Inferior parietal cortex (tissue), 1 donor: ENCODE measurements at regions not wholly inside any gene's neighbourhood (a gene's known extent, or its start where the extent isn't known, plus 50 kb on each side); places are given as distances from the start of the nearest gene placed in this dataset.
"Not testable (repeated sequence)": the region's sequence is repeated elsewhere in the genome, so short reads cannot be mapped to it uniquely, and the experiment has no call there.

Experiments used
- DNase-seq: peaks from one replicate; pipeline ENCODE4 v3.0.0-alpha.2; 2016; ENCODE audit errors: extremely low spot score

GRCh38 chrY:7878719-7879118 lies 967.2 kb upstream of the AMELY start:
- DNase-seq = no peak

- no peak for DNase-seq
Observed at GRCh38 chrY:7877458-7877857, 965.9 kb upstream of the AMELY start.

- DNase-seq = peak; percentile 25
Observed at GRCh38 chrY:7874080-7874479, 962.5 kb upstream of the AMELY start.

GRCh38 chrY:7871304-7871932 lies 959.9 kb upstream of the AMELY start:
- DNase-seq = no peak

- DNase-seq = no peak
Observed at GRCh38 chrY:7866976-7867375, 955.4 kb upstream of the AMELY start.

GRCh38 chrY:7860781-7861614 lies 949.4 kb upstream of the AMELY start:
- no peak for DNase-seq

GRCh38 chrY:7850191-7850590 lies 938.6 kb upstream of the AMELY start:
- no peak for DNase-seq

- no peak for DNase-seq
Observed at GRCh38 chrY:7845776-7846175, 934.2 kb upstream of the AMELY start.

GRCh38 chrY:7837046-7837445 lies 925.5 kb upstream of the AMELY start:
- no peak for DNase-seq

GRCh38 chrY:7836366-7836765 lies 924.8 kb upstream of the AMELY start:
- no peak for DNase-seq

GRCh38 chrY:7835416-7835815 lies 923.9 kb upstream of the AMELY start:
- DNase-seq = no peak

- no peak for DNase-seq
Observed at GRCh38 chrY:7834284-7834683, 922.7 kb upstream of the AMELY start.

- DNase-seq = not testable (repeated sequence)
Observed at GRCh38 chrY:7830881-7831280, 919.3 kb upstream of the AMELY start.

- DNase-seq = no peak
Observed at GRCh38 chrY:7826533-7826932, 915.0 kb upstream of the AMELY start.

GRCh38 chrY:7825874-7826273 lies 914.3 kb upstream of the AMELY start:
- no peak for DNase-seq

- DNase-seq = no peak
Observed at GRCh38 chrY:7821295-7822035, 909.9 kb upstream of the AMELY start.

- no peak for DNase-seq
Observed at GRCh38 chrY:7818924-7819323, 907.4 kb upstream of the AMELY start.

- DNase-seq = no peak
Observed at GRCh38 chrY:7816567-7816966, 905.0 kb upstream of the AMELY start.

- DNase-seq = no peak
Observed at GRCh38 chrY:7815921-7816320, 904.4 kb upstream of the AMELY start.

- DNase-seq = no peak
Observed at GRCh38 chrY:7815285-7815684, 903.7 kb upstream of the AMELY start.

GRCh38 chrY:7814361-7814760 lies 902.8 kb upstream of the AMELY start:
- no peak for DNase-seq

GRCh38 chrY:7810359-7810758 lies 898.8 kb upstream of the AMELY start:
- no peak for DNase-seq

- DNase-seq = no peak
Observed at GRCh38 chrY:7807516-7807870, 895.9 kb upstream of the AMELY start.
